Activated CD4-positive, alpha-beta T cell treated with anti-CD3 and anti-CD28 coated beads, Interleukin-2, amount 10 ng/mL, durations not matched to agents 24 days and 14 days (primary cell): ENCODE measurements at regions not wholly inside any gene's neighbourhood (a gene's known extent, or its start where the extent isn't known, plus 50 kb on each side); places are given as distances from the start of the nearest gene placed in this dataset.
"Not testable (repeated sequence)": the region's sequence is repeated elsewhere in the genome, so short reads cannot be mapped to it uniquely, and the experiment has no call there.

Experiments
- DNase-seq: peaks from one replicate; pipeline ENCODE4 v3.0.0; 2022
- H3K27ac Mint-ChIP-seq: one replicate; pipeline ENCODE4 v1.8.0; 2022; ENCODE audit warnings: mild to moderate bottlenecking, mixed read lengths
- H3K27me3 Mint-ChIP-seq: one replicate; pipeline ENCODE4 v1.8.0; 2022; ENCODE audit warnings: mixed read lengths
- H3K36me3 Mint-ChIP-seq: one replicate; pipeline ENCODE4 v1.8.0; 2022; ENCODE audit warnings: low read depth, mild to moderate bottlenecking, mixed read lengths
- H3K4me1 Mint-ChIP-seq: one replicate; pipeline ENCODE4 v1.8.0; 2021; ENCODE audit warnings: mixed read lengths
- H3K4me3 Mint-ChIP-seq: one replicate; pipeline ENCODE4 v1.8.0; 2022; ENCODE audit warnings: mild to moderate bottlenecking, moderate library complexity, mixed read lengths
- H3K9me3 Mint-ChIP-seq: one replicate; pipeline ENCODE4 v1.8.0; 2021; ENCODE audit warnings: mixed read lengths
- intact Hi-C: fragments of 100-400 bp; cut with micrococcal nuclease; formaldehyde crosslinking; loops from one replicate; pipeline ENCODE4 v1.15.1; 2023

DNA sequence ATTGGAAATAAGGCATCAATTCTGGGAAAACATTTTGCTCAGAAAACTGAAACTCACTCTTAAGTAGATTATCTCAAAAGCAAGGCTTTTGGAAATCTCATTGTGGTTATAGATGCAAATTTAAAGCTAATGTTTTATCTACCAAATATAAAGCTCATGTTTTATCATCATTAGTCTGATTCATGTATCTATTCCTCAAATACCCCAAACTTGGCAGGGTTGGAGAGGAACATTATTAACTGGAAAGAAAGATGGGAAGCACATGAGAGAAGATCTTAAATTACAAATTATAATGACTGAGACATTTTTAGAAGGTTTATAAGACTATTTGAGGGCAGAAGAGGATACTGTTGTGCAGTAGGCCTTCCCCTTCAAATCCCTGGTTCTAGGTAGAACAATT lies 137.3 kb upstream of the TGFBR2 start:
- Mint-ChIP-seq H3K9me3 (peaks cover 11% of the 10 kb centered on the region), H3K4me3 (no peak overlapping the region), H3K4me1 (peaks cover 3% of the 10 kb centered on the region), H3K27me3 (no peaks in the 10 kb centered on the region), H3K27ac (no peak overlapping the region), H3K36me3 (no peaks in the 10 kb centered on the region)
- intact Hi-C loops, result no loop called here
- no peak for DNase-seq

- Mint-ChIP-seq H3K4me1 (peaks cover 17% of the 10 kb centered on the region), H3K27ac (no peak overlapping the region), H3K9me3 (peaks cover 6% of the 10 kb centered on the region), H3K36me3 (no peaks in the 10 kb centered on the region), H3K27me3 (no peaks in the 10 kb centered on the region), H3K4me3 (no peak overlapping the region)
- DNase-seq, result no peak
- intact Hi-C loops, result no loop called here
Observed at GRCh38 chr3:30470496-30470895, 135.9 kb upstream of the TGFBR2 start.

DNA sequence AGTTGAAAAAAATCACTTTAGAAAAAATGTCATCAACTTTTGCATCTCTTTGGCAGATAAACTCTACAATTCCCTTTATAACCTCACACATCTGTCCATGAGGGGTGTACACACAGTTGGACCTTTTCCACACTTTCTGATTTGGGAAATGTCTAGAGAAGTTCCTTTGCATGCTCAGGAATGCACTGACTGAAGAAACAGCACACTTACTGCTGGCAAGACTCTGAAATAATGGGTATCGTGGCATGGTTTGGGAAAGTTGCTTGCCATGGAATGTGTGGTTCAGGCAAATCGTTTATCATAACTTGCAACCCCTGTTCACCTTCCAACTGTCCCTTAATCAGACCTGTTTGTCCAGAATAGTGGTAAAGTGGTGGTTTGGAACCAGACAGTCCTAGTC lies 135.3 kb upstream of the TGFBR2 start:
- Mint-ChIP-seq H3K4me3 (no peak overlapping the region), H3K9me3 (peaks cover 6% of the 10 kb centered on the region), H3K36me3 (no peaks in the 10 kb centered on the region), H3K4me1 (peaks cover 20% of the 10 kb centered on the region), H3K27me3 (no peaks in the 10 kb centered on the region), H3K27ac (no peak overlapping the region)
- intact Hi-C loops, result no loop called here
- DNase-seq, result no peak

DNA sequence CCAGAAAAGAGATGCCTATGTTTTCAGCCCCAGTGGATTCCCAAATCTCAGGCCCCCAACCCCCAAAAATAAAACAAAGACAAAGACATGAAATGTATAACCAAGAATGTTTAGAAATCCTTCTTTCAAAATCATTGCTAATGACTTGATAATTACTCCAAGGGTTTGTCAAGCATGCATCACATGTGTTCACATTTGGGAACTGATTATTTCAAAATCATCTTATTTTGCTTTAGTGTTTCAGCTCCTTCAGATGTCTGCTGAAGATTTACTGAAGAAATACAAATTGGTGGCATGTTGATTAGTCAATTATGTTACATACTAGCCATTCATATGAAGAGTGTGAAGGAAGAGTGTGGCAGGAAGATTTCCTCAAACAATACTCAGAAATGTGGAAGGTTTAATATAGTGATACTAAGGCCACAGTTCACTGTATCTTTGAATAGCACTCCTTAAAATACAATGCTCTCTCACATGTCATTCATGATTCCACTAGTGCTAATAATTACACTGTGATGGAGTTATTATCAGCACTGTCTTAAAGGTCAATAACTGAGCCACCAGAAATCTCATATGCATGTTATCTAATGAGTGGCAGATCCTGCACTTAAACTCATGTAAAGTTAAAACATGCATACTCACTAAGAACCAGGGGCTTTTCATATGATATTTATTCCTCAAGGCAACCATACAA lies 134.5 kb upstream of the TGFBR2 start:
- H3K27me3 Mint-ChIP-seq, result no peaks in the 10 kb centered on the region
- H3K9me3 Mint-ChIP-seq, result peaks cover 6% of the 10 kb centered on the region
- no peak for DNase-seq
- H3K4me1 Mint-ChIP-seq, result peaks cover 24% of the 10 kb centered on the region
- no peaks in the 10 kb centered on the region for H3K36me3 Mint-ChIP-seq
- H3K27ac Mint-ChIP-seq, result no peak overlapping the region
- H3K4me3 Mint-ChIP-seq, result no peak overlapping the region
- intact Hi-C loops, result no loop called here

GRCh38 chr3:30473374-30474051 lies 132.9 kb upstream of the TGFBR2 start:
- Mint-ChIP-seq H3K36me3 (no peaks in the 10 kb centered on the region), H3K4me1 (peaks cover 33% of the 10 kb centered on the region), H3K4me3 (no peak overlapping the region), H3K27me3 (no peaks in the 10 kb centered on the region), H3K27ac (no peak overlapping the region), H3K9me3 (peaks cover 6% of the 10 kb centered on the region)
- no peak for DNase-seq
- intact Hi-C loops, result loop anchor here (2.0 kb wide), 2 partner anchors 127 to 131 kb away; no protein-coding TSS in a partner anchor

GRCh38 chr3:30474371-30474770 lies 132.0 kb upstream of the TGFBR2 start:
- Mint-ChIP-seq H3K4me3 (no peak overlapping the region), H3K27ac (no peak overlapping the region), H3K4me1 (peaks cover 33% of the 10 kb centered on the region), H3K9me3 (peaks cover 7% of the 10 kb centered on the region), H3K27me3 (no peaks in the 10 kb centered on the region), H3K36me3 (peaks cover 1% of the 10 kb centered on the region)
- intact Hi-C loops, result loop anchor here (2.0 kb wide), 2 partner anchors 128 to 130 kb away; no protein-coding TSS in a partner anchor
- DNase-seq, result no peak

GRCh38 chr3:30475038-30475808 lies 131.2 kb upstream of the TGFBR2 start:
- DNase-seq, result peak; percentile 73
- Mint-ChIP-seq H3K36me3 (peaks cover 6% of the 10 kb centered on the region), H3K27me3 (no peaks in the 10 kb centered on the region), H3K4me1 (peaks cover 33% of the 10 kb centered on the region), H3K9me3 (peaks cover 12% of the 10 kb centered on the region), H3K4me3 (peak overlapping the region; percentile 7), H3K27ac (peak overlapping the region; percentile 18)
- intact Hi-C loops, result loop anchor here (2.0 kb wide), 2 partner anchors 128 to 130 kb away; no protein-coding TSS in a partner anchor

DNA sequence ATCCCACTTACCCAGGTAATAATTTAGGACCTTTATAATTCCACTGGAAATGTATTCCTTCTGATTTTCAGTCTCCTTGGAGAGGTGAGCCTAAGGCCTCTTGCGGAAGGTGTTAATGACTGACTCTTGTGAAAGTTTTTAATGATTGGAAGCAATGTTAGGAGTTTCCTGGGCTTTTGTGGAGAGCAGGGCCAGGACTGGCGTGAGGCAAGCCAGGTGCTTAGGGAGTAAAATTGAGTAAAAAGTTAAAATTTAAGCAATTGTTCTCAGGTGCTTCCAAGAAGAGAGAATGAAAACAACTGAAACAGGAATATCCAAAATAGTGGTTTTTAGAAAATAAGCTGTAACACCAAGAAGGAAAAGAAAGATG lies 130.6 kb upstream of the TGFBR2 start:
- no peaks in the 10 kb centered on the region for H3K27me3 Mint-ChIP-seq

GRCh38 chr3:30476368-30477084 lies 129.9 kb upstream of the TGFBR2 start:
- no peak for DNase-seq
- peaks cover 6% of the 10 kb centered on the region for H3K36me3 Mint-ChIP-seq
- H3K27ac Mint-ChIP-seq, result no peak overlapping the region
- H3K4me1 Mint-ChIP-seq, result peaks cover 33% of the 10 kb centered on the region
- intact Hi-C loops, result no loop called here
- peaks cover 16% of the 10 kb centered on the region for H3K9me3 Mint-ChIP-seq
- H3K4me3 Mint-ChIP-seq, result no peak overlapping the region
- H3K27me3 Mint-ChIP-seq, result no peaks in the 10 kb centered on the region

More for the DNA sequence above, 130.6 kb upstream of the TGFBR2 start:
- Mint-ChIP-seq H3K9me3 (peaks cover 14% of the 10 kb centered on the region), H3K4me3 (no peak overlapping the region), H3K36me3 (peaks cover 6% of the 10 kb centered on the region), H3K27ac (no peak overlapping the region), H3K4me1 (peaks cover 33% of the 10 kb centered on the region)
- intact Hi-C loops, result loop anchor here (2.0 kb wide), 2 partner anchors 129 kb away; no protein-coding TSS in a partner anchor
- DNase-seq, result no peak

DNA sequence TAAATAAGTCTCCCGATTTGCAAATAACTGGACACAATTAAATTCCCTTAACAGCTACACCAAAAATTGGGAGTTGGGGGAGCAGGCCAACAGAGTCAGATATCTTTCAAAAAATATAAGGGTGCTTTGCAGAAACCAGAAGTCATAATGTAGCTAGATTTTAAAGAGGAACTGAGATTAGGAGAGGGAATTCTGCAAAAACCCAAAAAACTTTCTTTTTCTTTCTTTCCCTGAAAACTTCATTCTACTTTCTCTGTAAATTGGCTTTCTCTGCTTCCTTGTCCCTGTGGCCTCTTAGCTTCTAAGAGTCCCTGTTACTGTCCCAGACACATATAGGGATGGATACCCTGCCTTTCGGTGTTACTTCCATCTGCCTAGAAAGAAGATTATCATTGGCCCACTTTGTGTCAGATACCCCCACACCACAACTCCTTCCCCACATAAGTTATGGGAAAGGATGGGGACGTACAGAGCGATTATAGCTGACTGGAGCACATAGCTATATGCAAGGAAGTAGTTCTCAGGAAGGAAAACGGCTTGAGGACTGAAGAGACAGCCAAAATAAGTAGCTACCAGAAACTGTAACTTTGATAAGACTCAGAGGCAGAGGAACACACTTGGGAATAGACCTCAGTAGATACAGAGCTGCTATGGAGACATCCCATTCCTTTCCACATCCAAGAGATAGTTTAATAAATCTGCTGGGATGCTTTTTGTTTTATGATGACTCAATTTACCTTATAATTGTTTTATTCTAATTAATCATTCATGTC lies 129.1 kb upstream of the TGFBR2 start:
- no peak for DNase-seq
- peaks cover 6% of the 10 kb centered on the region for H3K36me3 Mint-ChIP-seq
- no peak overlapping the region for H3K27ac Mint-ChIP-seq
- no peaks in the 10 kb centered on the region for H3K27me3 Mint-ChIP-seq
- peaks cover 33% of the 10 kb centered on the region for H3K4me1 Mint-ChIP-seq
- intact Hi-C loops, result no loop called here
- H3K9me3 Mint-ChIP-seq, result peaks cover 16% of the 10 kb centered on the region
- H3K4me3 Mint-ChIP-seq, result no peak overlapping the region

- peaks cover 14% of the 10 kb centered on the region for H3K9me3 Mint-ChIP-seq
- H3K36me3 Mint-ChIP-seq, H3K27ac Mint-ChIP-seq, H3K27me3 Mint-ChIP-seq, H3K4me3 Mint-ChIP-seq, DNase-seq, intact Hi-C loops: not testable (repeated sequence)
- H3K4me1 Mint-ChIP-seq, result peaks cover 24% of the 10 kb centered on the region
Observed at GRCh38 chr3:30479737-30480136, 126.7 kb upstream of the TGFBR2 start.

DNA sequence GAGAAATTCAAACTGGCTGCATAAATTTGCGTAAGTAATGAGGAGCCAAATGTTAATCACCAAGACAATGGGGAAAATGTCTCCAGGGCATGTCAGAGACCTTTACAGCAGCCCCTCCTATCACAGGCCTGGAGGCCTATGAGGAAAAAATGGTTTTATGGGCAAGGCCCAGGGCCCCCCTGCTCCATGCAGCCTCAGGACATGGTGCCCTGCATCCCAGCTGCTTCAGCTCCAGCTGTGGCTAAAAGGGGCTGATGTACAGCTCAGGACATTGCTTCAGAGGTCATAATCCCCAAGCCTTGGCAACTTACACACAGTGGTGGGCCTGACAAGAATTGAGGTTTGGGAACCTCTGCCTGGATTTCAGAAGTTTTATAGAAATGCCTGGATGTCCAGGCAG lies 126.2 kb upstream of the TGFBR2 start:
- H3K4me1 Mint-ChIP-seq, result peaks cover 20% of the 10 kb centered on the region
- H3K36me3 Mint-ChIP-seq, H3K27me3 Mint-ChIP-seq, H3K4me3 Mint-ChIP-seq, H3K27ac Mint-ChIP-seq, DNase-seq, intact Hi-C loops: not testable (repeated sequence)
- H3K9me3 Mint-ChIP-seq, result peaks cover 14% of the 10 kb centered on the region

GRCh38 chr3:30480587-30480986 lies 125.8 kb upstream of the TGFBR2 start:
- Mint-ChIP-seq H3K27me3 (no peaks in the 10 kb centered on the region), H3K4me3 (no peak overlapping the region), H3K4me1 (peaks cover 16% of the 10 kb centered on the region), H3K27ac (no peak overlapping the region), H3K36me3 (peaks cover 6% of the 10 kb centered on the region), H3K9me3 (peaks cover 17% of the 10 kb centered on the region)
- no peak for DNase-seq
- intact Hi-C loops, result no loop called here
